Calu3 (cell line): ENCODE measurements at regions not wholly inside any gene's neighbourhood (a gene's known extent, or its start where the extent isn't known, plus 50 kb on each side); places are given as distances from the start of the nearest gene placed in this dataset.

ENCODE experiments used
- BruUV-seq: library from RNA; stranded (reverse); fragments of 400-500 nt; replicated peaks from 2 replicates; lab custom pipeline; 2021; lab: Mats Ljungman, UMichigan
- CTCF ChIA-PET: fragments of 300-600 bp; sonication (Branson Sonifier 250); formaldehyde crosslinking; loops from one replicate; lab custom pipeline; 2022; ENCODE audit warnings: antibody characterized with exemption; lab: Charles Lee
- DNase-seq: peaks from one replicate; pipeline ENCODE4 v3.0.0; 2022
- H3K27ac Mint-ChIP-seq: one replicate; pipeline ENCODE4 v1.8.0; 2022; ENCODE audit warnings: mixed read lengths; ENCODE audit not compliant: unreplicated experiment
- H3K27me3 Mint-ChIP-seq: one replicate; pipeline ENCODE4 v1.8.0; 2022; ENCODE audit warnings: mixed read lengths; ENCODE audit not compliant: unreplicated experiment
- H3K36me3 Mint-ChIP-seq: one replicate; pipeline ENCODE4 v1.8.0; 2022; ENCODE audit warnings: mild to moderate bottlenecking, moderate library complexity, mixed read lengths; ENCODE audit not compliant: insufficient read depth, unreplicated experiment
- H3K4me1 Mint-ChIP-seq: one replicate; pipeline ENCODE4 v1.8.0; 2022; ENCODE audit warnings: mild to moderate bottlenecking, low read depth, mixed read lengths; ENCODE audit not compliant: unreplicated experiment
- H3K4me3 Mint-ChIP-seq: one replicate; pipeline ENCODE4 v1.8.0; 2022; ENCODE audit warnings: mild to moderate bottlenecking, low read depth, moderate library complexity, mixed read lengths; ENCODE audit not compliant: unreplicated experiment
- H3K9me3 Mint-ChIP-seq: one replicate; pipeline ENCODE4 v1.8.0; 2022; ENCODE audit warnings: low read depth, mixed read lengths; ENCODE audit not compliant: unreplicated experiment
- intact Hi-C: fragments of 100-400 bp; cut with micrococcal nuclease; formaldehyde crosslinking; loops from one replicate; pipeline ENCODE4 v1.10.0; 2022; ENCODE audit not compliant: unreplicated experiment
- TF ChIP-seq, protein P1 (sequence below): fragments of 200-600 bp; IDR thresholded peaks from one replicate; pipeline ENCODE4 v1.8.0; 2022; ENCODE audit warnings: antibody characterized with exemption; ENCODE audit not compliant: unreplicated experiment

DNA sequence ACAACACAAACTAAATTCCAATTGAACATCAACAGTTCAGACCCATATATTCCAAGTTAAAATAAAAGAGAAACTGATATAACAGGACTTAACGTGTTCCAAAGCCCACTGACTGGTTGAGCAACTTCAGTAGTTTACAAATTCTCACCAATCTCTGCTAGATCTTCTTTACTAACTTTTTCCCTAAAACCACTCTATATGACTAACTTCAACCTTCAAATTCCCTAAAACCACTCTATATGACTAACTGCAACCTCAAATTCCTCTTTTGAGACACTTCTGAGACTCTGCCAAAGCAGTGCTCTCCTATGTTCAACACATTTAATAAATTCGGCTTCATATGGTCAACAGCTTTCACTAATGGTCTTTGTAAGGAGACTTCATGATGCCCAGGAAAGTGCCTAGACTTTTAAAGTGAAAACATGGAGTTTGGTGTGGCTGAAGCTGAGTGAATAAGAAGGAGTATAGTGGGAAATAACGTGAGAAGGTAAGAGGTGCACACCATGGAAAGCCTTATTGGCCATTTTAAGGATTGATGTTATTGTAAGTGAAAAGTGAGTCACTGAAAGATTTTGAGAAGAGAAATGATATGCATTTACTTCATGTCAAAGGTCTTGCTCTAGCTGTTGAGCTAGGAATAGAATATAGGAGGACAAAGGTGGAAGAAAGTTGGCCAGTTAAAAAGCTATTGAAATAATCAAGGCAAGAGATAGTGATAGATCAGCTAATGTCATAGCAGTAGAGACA lies 134.0 kb upstream of the HCRTR2 start:
- H3K9me3 Mint-ChIP-seq = no peaks in the 10 kb centered on the region
- no peak for DNase-seq
- no peaks in the 10 kb centered on the region for H3K4me1 Mint-ChIP-seq
- BruUV-seq = no TSS peak
- intact Hi-C loops = no loop called here
- no peak overlapping the region for H3K27ac Mint-ChIP-seq
- CTCF ChIA-PET = no interaction called here
- H3K27me3 Mint-ChIP-seq = no peaks in the 10 kb centered on the region
- H3K36me3 Mint-ChIP-seq = no peaks in the 10 kb centered on the region
- no peak overlapping the region for H3K4me3 Mint-ChIP-seq
- TF ChIP-seq, protein P1, sequence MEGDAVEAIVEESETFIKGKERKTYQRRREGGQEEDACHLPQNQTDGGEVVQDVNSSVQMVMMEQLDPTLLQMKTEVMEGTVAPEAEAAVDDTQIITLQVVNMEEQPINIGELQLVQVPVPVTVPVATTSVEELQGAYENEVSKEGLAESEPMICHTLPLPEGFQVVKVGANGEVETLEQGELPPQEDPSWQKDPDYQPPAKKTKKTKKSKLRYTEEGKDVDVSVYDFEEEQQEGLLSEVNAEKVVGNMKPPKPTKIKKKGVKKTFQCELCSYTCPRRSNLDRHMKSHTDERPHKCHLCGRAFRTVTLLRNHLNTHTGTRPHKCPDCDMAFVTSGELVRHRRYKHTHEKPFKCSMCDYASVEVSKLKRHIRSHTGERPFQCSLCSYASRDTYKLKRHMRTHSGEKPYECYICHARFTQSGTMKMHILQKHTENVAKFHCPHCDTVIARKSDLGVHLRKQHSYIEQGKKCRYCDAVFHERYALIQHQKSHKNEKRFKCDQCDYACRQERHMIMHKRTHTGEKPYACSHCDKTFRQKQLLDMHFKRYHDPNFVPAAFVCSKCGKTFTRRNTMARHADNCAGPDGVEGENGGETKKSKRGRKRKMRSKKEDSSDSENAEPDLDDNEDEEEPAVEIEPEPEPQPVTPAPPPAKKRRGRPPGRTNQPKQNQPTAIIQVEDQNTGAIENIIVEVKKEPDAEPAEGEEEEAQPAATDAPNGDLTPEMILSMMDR = no peak

DNA sequence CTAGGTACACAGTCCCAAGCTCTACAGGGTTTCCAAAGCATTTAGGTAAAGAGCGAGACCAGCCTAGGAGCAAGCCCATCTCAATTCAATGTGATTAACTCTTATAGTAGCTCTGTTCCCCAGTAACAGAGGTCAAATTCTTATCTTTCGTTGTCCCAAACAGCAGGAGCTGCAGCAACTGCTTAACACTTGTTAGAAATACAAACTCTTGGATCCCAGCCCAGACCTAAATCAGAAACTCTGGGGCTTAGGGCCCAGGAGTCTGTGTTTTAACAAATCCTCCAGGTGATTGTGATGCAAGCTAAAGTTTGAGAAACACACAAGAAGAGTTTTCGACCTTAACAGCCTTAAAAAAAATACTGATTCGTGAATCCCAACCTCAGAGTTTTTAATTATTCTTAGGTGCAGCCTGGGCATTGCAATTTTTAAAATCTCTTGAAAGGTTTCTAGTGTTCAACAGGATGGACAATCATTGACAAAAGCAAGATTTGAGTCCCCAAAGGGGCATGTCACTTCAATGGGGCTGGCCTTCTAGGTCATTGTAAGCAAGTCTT lies 127.4 kb upstream of the HCRTR2 start:
- Mint-ChIP-seq H3K36me3 (no peaks in the 10 kb centered on the region), H3K27me3 (no peaks in the 10 kb centered on the region), H3K27ac (no peak overlapping the region), H3K4me1 (no peaks in the 10 kb centered on the region), H3K9me3 (no peaks in the 10 kb centered on the region), H3K4me3 (no peak overlapping the region)
- intact Hi-C loops = no loop called here
- TF ChIP-seq, protein P1 = no peak
- no TSS peak for BruUV-seq
- CTCF ChIA-PET = no interaction called here
- DNase-seq = no peak

DNA sequence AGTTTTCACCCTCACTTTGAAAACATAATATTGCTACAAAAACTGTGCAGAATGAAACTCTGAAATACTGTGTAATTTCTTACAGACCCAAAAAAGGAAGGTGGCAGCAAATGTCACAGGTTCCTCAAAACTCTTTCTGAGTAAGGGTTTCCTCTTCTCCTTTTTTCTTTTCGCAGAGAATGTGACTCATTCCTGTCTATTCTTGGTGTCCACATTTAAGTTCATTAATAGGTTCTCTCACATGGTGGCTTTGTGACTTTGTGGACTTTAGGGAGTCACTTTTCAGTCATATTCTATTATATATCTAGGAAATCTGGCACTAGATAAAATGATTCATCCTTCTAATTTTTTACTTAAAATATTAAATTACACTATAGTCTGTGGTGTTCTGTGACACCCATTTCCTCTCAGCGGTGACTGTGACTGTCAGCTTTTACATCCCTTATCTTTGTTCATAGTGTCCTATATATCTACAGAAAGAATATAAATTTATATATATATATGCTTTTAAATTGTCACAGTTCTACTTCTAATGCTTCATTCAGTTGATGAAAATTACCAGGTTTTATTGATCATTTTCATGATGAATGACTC lies 126.8 kb upstream of the HCRTR2 start:
- Mint-ChIP-seq H3K27ac (no peak overlapping the region), H3K27me3 (no peaks in the 10 kb centered on the region), H3K4me1 (no peaks in the 10 kb centered on the region), H3K4me3 (no peak overlapping the region), H3K9me3 (no peaks in the 10 kb centered on the region), H3K36me3 (no peaks in the 10 kb centered on the region)
- CTCF ChIA-PET = no interaction called here
- BruUV-seq = no TSS peak
- no peak for DNase-seq
- intact Hi-C loops = no loop called here
- TF ChIP-seq, protein P1 = no peak

DNA sequence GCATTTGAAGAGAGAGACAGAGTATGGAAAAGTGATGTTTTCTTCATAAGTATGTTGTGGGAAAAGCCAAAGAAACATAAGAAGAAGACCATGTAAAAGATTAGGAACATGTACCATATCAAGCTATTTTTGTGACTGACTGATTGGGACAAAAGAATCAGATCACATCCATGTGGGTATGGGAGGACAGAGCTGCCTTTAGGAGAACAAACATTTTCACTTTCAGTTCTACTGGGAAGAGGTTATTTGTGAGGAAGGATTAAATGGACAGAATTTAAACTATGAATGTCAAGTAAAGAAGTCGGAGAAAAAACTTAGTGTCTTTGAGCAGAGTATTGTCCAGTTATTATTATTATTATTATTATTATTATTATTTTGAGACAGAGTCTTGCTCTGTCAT lies 124.4 kb upstream of the HCRTR2 start:
- CTCF ChIA-PET = no interaction called here
- Mint-ChIP-seq H3K27me3 (no peaks in the 10 kb centered on the region), H3K27ac (no peak overlapping the region), H3K9me3 (no peaks in the 10 kb centered on the region), H3K36me3 (no peaks in the 10 kb centered on the region), H3K4me3 (no peak overlapping the region), H3K4me1 (no peaks in the 10 kb centered on the region)
- DNase-seq = no peak
- TF ChIP-seq, protein P1 = no peak
- intact Hi-C loops = no loop called here
- BruUV-seq = no TSS peak
